ENCODE measurements at regions not wholly inside any gene's neighbourhood (a gene's known extent, or its start where the extent isn't known, plus 50 kb on each side); places are given as distances from the start of the nearest gene placed in this dataset.

DNA sequence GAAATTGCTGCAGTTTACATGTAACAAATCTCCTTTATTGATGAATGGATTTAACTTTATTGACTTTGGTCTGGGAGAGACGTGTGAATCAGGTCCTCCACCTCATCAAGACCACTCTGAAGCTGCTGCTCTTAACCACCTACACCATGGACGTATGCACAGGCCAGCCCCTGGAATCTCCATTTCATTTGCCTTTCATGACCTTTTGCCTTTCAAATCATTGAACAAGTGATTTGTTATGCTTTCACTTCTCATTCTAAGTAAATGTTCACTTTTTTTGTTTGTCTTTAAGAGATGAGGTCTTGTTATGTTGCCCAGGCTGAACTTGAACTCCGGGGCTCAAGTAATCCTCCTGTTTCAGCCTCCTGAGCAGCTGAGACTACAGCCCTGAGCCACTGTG lies 240.0 kb upstream of the SERP2 start:
- TF ChIP-seq, protein P1, sequence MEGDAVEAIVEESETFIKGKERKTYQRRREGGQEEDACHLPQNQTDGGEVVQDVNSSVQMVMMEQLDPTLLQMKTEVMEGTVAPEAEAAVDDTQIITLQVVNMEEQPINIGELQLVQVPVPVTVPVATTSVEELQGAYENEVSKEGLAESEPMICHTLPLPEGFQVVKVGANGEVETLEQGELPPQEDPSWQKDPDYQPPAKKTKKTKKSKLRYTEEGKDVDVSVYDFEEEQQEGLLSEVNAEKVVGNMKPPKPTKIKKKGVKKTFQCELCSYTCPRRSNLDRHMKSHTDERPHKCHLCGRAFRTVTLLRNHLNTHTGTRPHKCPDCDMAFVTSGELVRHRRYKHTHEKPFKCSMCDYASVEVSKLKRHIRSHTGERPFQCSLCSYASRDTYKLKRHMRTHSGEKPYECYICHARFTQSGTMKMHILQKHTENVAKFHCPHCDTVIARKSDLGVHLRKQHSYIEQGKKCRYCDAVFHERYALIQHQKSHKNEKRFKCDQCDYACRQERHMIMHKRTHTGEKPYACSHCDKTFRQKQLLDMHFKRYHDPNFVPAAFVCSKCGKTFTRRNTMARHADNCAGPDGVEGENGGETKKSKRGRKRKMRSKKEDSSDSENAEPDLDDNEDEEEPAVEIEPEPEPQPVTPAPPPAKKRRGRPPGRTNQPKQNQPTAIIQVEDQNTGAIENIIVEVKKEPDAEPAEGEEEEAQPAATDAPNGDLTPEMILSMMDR (IDR thresholded peaks at IDR 0.05 in 4 of 5, conservative IDR thresholded peaks at IDR 0.05 in 1 of 5) = no peak
- no peak for TF ChIP-seq POLR2A (IDR thresholded peaks at IDR 0.05)
